ENCODE measurements at regions not wholly inside any gene's neighbourhood (a gene's known extent, or its start where the extent isn't known, plus 50 kb on each side); places are given as distances from the start of the nearest gene placed in this dataset.

GRCh38 chr9:35540315-35540714 is 50.4 kb downstream of the RUSC2 start:
- 86% methylated on average over 2 of the region's 2 CpGs for WGBS (ENCODE audit: low lambda C conversion rate, missing lambda C conversion rate)
- no peaks in the 10 kb centered on the region for H3K9me3 ChIP-seq (ENCODE audit: low read depth)
- TF ChIP-seq CTCF (IDR thresholded peaks at IDR 0.05; ENCODE audit: poor library complexity) (no peak), EZH2 (IDR thresholded peaks at IDR 0.05; ENCODE audit: borderline replicate concordance) (no peak), EZH2phosphoT487 (IDR thresholded peaks at IDR 0.05; ENCODE audit: low read depth, severe bottlenecking, unreplicated experiment) (no peak)
- H4K20me1 ChIP-seq (ENCODE audit: insufficient read depth, poor library complexity, severe bottlenecking): no peaks in the 10 kb centered on the region
- no peak overlapping the region for H2AFZ ChIP-seq
- DNase-seq (ENCODE audit: low spot score): no peak
- no peak overlapping the region for H3K4me3 ChIP-seq
- H3K27me3 ChIP-seq: no peaks in the 10 kb centered on the region
- peaks cover 15% of the 10 kb centered on the region for H3K4me1 ChIP-seq (ENCODE audit: insufficient read depth)
- H3K36me3 ChIP-seq (replicated peaks; ENCODE audit: insufficient read depth, low read depth): no peaks in the 10 kb centered on the region
- H3K4me2 ChIP-seq: peak overlapping the region; percentile 78
- no peaks in the 10 kb centered on the region for H3K9me2 ChIP-seq (replicated peaks; ENCODE audit: insufficient read depth)
- peaks cover 58% of the 10 kb centered on the region for H3K79me2 ChIP-seq
- no peak overlapping the region for H3K27ac ChIP-seq

GRCh38 chr9:35546853-35547252 is 56.9 kb downstream of the RUSC2 start:
- H3K27ac ChIP-seq: no peak overlapping the region
- 95% methylated on average over 6 of the region's 6 CpGs for WGBS (ENCODE audit: low lambda C conversion rate, missing lambda C conversion rate)
- no peak for DNase-seq (ENCODE audit: low spot score)
- H3K36me3 ChIP-seq (replicated peaks; ENCODE audit: insufficient read depth, low read depth): no peaks in the 10 kb centered on the region
- H3K79me2 ChIP-seq: peaks cover 29% of the 10 kb centered on the region
- H3K4me3 ChIP-seq: no peak overlapping the region
- TF ChIP-seq EZH2 (IDR thresholded peaks at IDR 0.05; ENCODE audit: borderline replicate concordance) (no peak), CTCF (IDR thresholded peaks at IDR 0.05; ENCODE audit: poor library complexity) (no peak), EZH2phosphoT487 (IDR thresholded peaks at IDR 0.05; ENCODE audit: low read depth, severe bottlenecking, unreplicated experiment) (no peak)
- no peaks in the 10 kb centered on the region for H4K20me1 ChIP-seq (ENCODE audit: insufficient read depth, poor library complexity, severe bottlenecking)
- H3K27me3 ChIP-seq: no peaks in the 10 kb centered on the region
- H3K9me3 ChIP-seq (ENCODE audit: low read depth): no peaks in the 10 kb centered on the region
- H3K4me1 ChIP-seq (ENCODE audit: insufficient read depth): no peaks in the 10 kb centered on the region
- no peak overlapping the region for H2AFZ ChIP-seq
- H3K9me2 ChIP-seq (replicated peaks; ENCODE audit: insufficient read depth): no peaks in the 10 kb centered on the region
- H3K4me2 ChIP-seq: no peak overlapping the region

GRCh38 chr9:35547889-35548418 is 57.1 kb upstream of the TESK1 start:
- no peak overlapping the region for H2AFZ ChIP-seq
- H3K4me2 ChIP-seq: no peak overlapping the region
- H3K79me2 ChIP-seq: peaks cover 28% of the 10 kb centered on the region
- no peak for TF ChIP-seq EZH2phosphoT487 (IDR thresholded peaks at IDR 0.05; ENCODE audit: low read depth, severe bottlenecking, unreplicated experiment)
- no peak for TF ChIP-seq CTCF (IDR thresholded peaks at IDR 0.05; ENCODE audit: poor library complexity)
- TF ChIP-seq EZH2 (IDR thresholded peaks at IDR 0.05; ENCODE audit: borderline replicate concordance): no peak
- no peaks in the 10 kb centered on the region for H3K4me1 ChIP-seq (ENCODE audit: insufficient read depth)
- no peaks in the 10 kb centered on the region for H3K9me2 ChIP-seq (replicated peaks; ENCODE audit: insufficient read depth)
- no peaks in the 10 kb centered on the region for H4K20me1 ChIP-seq (ENCODE audit: insufficient read depth, poor library complexity, severe bottlenecking)
- no peaks in the 10 kb centered on the region for H3K9me3 ChIP-seq (ENCODE audit: low read depth)
- no peaks in the 10 kb centered on the region for H3K27me3 ChIP-seq
- DNase-seq (ENCODE audit: low spot score): no peak
- WGBS (ENCODE audit: low lambda C conversion rate, missing lambda C conversion rate): 97% methylated on average over 16 of the region's 16 CpGs
- no peak overlapping the region for H3K27ac ChIP-seq
- no peak overlapping the region for H3K4me3 ChIP-seq
- no peaks in the 10 kb centered on the region for H3K36me3 ChIP-seq (replicated peaks; ENCODE audit: insufficient read depth, low read depth)

GRCh38 chr9:35548571-35548970 is 56.5 kb upstream of the TESK1 start:
- no peaks in the 10 kb centered on the region for H4K20me1 ChIP-seq (ENCODE audit: insufficient read depth, poor library complexity, severe bottlenecking)
- H3K9me3 ChIP-seq (ENCODE audit: low read depth): no peaks in the 10 kb centered on the region
- no peaks in the 10 kb centered on the region for H3K27me3 ChIP-seq
- H3K9me2 ChIP-seq (replicated peaks; ENCODE audit: insufficient read depth): no peaks in the 10 kb centered on the region
- no peak for TF ChIP-seq EZH2phosphoT487 (IDR thresholded peaks at IDR 0.05; ENCODE audit: low read depth, severe bottlenecking, unreplicated experiment)
- no peak for TF ChIP-seq EZH2 (IDR thresholded peaks at IDR 0.05; ENCODE audit: borderline replicate concordance)
- TF ChIP-seq CTCF (IDR thresholded peaks at IDR 0.05; ENCODE audit: poor library complexity): no peak
- 100% methylated on average over 1 of the region's 1 CpG for WGBS (ENCODE audit: low lambda C conversion rate, missing lambda C conversion rate)
- H3K4me3 ChIP-seq: no peak overlapping the region
- H3K4me1 ChIP-seq (ENCODE audit: insufficient read depth): no peaks in the 10 kb centered on the region
- peaks cover 26% of the 10 kb centered on the region for H3K79me2 ChIP-seq
- no peak for DNase-seq (ENCODE audit: low spot score)
- H3K27ac ChIP-seq: no peak overlapping the region
- no peaks in the 10 kb centered on the region for H3K36me3 ChIP-seq (replicated peaks; ENCODE audit: insufficient read depth, low read depth)
- no peak overlapping the region for H3K4me2 ChIP-seq
- no peak overlapping the region for H2AFZ ChIP-seq
